DOHH2 (cell line): ENCODE measurements at regions not wholly inside any gene's neighbourhood (a gene's known extent, or its start where the extent isn't known, plus 50 kb on each side); places are given as distances from the start of the nearest gene placed in this dataset.

Source experiments
- H3F3A ChIP-seq: fragments of 200-600 bp; sonication (generic), shearing (Covaris generic); 2 replicates; pipeline ENCODE4 v1.6.0; 2016; ENCODE audit warnings: antibody characterized with exemption, mild to moderate bottlenecking; ENCODE audit not compliant: control insufficient read depth, insufficient read depth
- H3K27ac ChIP-seq: fragments of 200-600 bp; sonication (generic); 2 replicates; pipeline ENCODE4 v1.5.1; 2014; ENCODE audit warnings: low read depth, mild to moderate bottlenecking, low read length, moderate library complexity
- H3K27me3 ChIP-seq: fragments of 200-600 bp; sonication (generic); 2 replicates; pipeline ENCODE4 v1.6.1; 2014; ENCODE audit warnings: mild to moderate bottlenecking, low read length, mixed read lengths; ENCODE audit not compliant: control insufficient read depth
- H3K36me3 ChIP-seq: fragments of 200-600 bp; sonication (generic); 2 replicates; pipeline ENCODE4 v1.6.1; 2014; ENCODE audit warnings: mild to moderate bottlenecking, low read length, moderate library complexity, mixed read lengths; ENCODE audit not compliant: control insufficient read depth
- H3K4me1 ChIP-seq: fragments of 200-600 bp; sonication (generic); 2 replicates; pipeline ENCODE4 v1.6.1; 2014; ENCODE audit warnings: mild to moderate bottlenecking, low read length, mixed read lengths; ENCODE audit not compliant: control insufficient read depth
- H3K4me2 ChIP-seq: fragments of 200-600 bp; sonication (generic); 2 replicates; pipeline ENCODE4 v1.6.0; 2014; ENCODE audit warnings: mild to moderate bottlenecking, low read length, moderate library complexity
- H3K4me3 ChIP-seq: fragments of 200-600 bp; sonication (generic); 2 replicates; pipeline ENCODE4 v1.5.1; 2014; ENCODE audit warnings: mild to moderate bottlenecking, low read length, mixed read lengths
- H3K79me2 ChIP-seq: fragments of 200-600 bp; sonication (generic); 2 replicates; pipeline ENCODE4 v1.6.1; 2014; ENCODE audit warnings: mild to moderate bottlenecking, low read length, mixed read lengths; ENCODE audit not compliant: control insufficient read depth
- H3K9me2 ChIP-seq: fragments of 200-600 bp; sonication (generic); replicated peaks from 2 replicates; pipeline ENCODE4 v1.6.1; 2014; ENCODE audit warnings: mild to moderate bottlenecking, low read length, mixed read lengths; ENCODE audit not compliant: control insufficient read depth
- H3K9me3 ChIP-seq: fragments of 200-600 bp; sonication (generic); 2 replicates; pipeline ENCODE4 v1.6.1; 2014; ENCODE audit warnings: antibody characterized with exemption, low read length, mixed read lengths; ENCODE audit not compliant: control insufficient read depth, insufficient read depth
- H4K20me1 ChIP-seq: fragments of 200-600 bp; sonication (generic); 2 replicates; pipeline ENCODE4 v1.6.0; 2014; ENCODE audit warnings: low read depth, mild to moderate bottlenecking, antibody characterized with exemption, low read length, moderate library complexity; ENCODE audit not compliant: control insufficient read depth, insufficient read depth
- EZH2phosphoT487 ChIP-seq: fragments of 200-600 bp; sonication (generic); IDR thresholded peaks from 2 replicates; pipeline ENCODE4 v1.6.1; 2017; ENCODE audit warnings: borderline replicate concordance, mild to moderate bottlenecking, antibody characterized with exemption, low read length, moderate library complexity, mixed read lengths
- TF ChIP-seq, protein P1 (sequence below): fragments of 200-600 bp; sonication (generic); IDR thresholded peaks from one replicate; pipeline ENCODE4 v1.5.1; 2014; ENCODE audit warnings: antibody characterized with exemption, mild to moderate bottlenecking, low read depth, low read length; ENCODE audit not compliant: poor library complexity, severe bottlenecking

DNA sequence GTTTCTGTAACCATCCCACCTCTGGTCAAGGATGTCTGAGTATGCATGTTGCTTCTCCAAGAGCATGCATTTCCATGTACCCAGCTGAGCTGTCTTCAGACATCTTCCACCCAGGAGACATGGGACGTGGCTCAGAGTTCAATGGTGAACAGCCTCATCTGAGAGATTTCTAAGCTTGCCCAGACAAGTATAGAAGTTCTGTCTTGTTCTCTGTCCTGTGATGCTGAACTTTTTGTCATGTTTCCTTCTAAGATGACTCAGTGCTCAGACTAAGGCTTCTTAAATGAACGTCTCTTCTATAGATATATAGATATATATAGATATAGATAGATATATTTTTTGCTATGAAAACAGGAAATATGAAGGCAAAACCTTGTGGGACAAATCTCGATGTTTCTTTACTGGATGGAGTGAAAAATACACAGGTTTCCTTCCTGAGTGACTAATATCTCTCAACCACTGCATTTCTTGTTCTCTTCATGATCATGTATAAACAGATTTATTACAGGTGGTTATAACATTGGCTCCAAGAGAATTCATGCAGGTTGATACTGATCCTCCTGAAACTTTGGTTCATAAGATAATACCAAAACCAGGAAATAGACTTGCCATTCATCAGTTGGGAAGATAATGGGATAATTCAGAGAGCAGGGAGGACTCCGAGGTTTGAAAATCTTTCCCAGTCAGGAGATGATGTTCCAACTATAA, 168.2 kb downstream of the ZNF518B start:
- TF ChIP-seq, protein P1, sequence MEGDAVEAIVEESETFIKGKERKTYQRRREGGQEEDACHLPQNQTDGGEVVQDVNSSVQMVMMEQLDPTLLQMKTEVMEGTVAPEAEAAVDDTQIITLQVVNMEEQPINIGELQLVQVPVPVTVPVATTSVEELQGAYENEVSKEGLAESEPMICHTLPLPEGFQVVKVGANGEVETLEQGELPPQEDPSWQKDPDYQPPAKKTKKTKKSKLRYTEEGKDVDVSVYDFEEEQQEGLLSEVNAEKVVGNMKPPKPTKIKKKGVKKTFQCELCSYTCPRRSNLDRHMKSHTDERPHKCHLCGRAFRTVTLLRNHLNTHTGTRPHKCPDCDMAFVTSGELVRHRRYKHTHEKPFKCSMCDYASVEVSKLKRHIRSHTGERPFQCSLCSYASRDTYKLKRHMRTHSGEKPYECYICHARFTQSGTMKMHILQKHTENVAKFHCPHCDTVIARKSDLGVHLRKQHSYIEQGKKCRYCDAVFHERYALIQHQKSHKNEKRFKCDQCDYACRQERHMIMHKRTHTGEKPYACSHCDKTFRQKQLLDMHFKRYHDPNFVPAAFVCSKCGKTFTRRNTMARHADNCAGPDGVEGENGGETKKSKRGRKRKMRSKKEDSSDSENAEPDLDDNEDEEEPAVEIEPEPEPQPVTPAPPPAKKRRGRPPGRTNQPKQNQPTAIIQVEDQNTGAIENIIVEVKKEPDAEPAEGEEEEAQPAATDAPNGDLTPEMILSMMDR: no peak
- TF ChIP-seq EZH2phosphoT487: no peak
- Histone ChIP-seq H3F3A (no peaks in the 10 kb centered on the region), H3K4me2 (no peak overlapping the region), H3K27me3 (no peaks in the 10 kb centered on the region), H3K36me3 (no peaks in the 10 kb centered on the region), H3K79me2 (no peaks in the 10 kb centered on the region), H3K4me3 (no peak overlapping the region), H3K27ac (no peak overlapping the region), H3K9me3 (no peaks in the 10 kb centered on the region), H4K20me1 (no peaks in the 10 kb centered on the region), H3K4me1 (no peaks in the 10 kb centered on the region), H3K9me2 (no peaks in the 10 kb centered on the region)

DNA sequence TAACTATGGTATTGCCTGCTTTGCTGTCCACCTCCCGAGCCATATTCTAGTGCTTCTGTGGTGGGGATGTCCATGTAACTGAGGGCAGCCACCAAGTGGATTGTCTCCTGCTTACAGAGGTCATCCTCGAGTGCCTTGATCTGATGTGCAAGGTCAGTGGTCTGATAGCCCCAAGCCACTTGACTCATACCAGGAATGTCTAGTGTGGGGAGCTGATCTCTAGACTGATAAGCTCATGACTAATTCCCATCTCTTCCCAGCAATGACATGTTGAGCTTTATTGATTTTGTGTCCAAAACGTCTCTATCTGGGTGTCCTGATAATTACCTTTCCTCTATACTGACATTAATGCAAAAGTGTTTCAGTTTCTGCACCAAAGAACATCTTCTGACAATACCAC, 168.4 kb upstream of the WDR1 start:
- H3K4me3 ChIP-seq: no peak overlapping the region
- no peaks in the 10 kb centered on the region for H4K20me1 ChIP-seq
- no peak overlapping the region for H3K27ac ChIP-seq
- no peak overlapping the region for H3K4me2 ChIP-seq
- no peaks in the 10 kb centered on the region for H3K4me1 ChIP-seq
- TF ChIP-seq EZH2phosphoT487: no peak
- TF ChIP-seq, protein P1: no peak
- H3K27me3 ChIP-seq: no peaks in the 10 kb centered on the region
- no peaks in the 10 kb centered on the region for H3K9me3 ChIP-seq
- no peaks in the 10 kb centered on the region for H3F3A ChIP-seq
- H3K36me3 ChIP-seq: no peaks in the 10 kb centered on the region
- H3K79me2 ChIP-seq: no peaks in the 10 kb centered on the region
- no peaks in the 10 kb centered on the region for H3K9me2 ChIP-seq

DNA sequence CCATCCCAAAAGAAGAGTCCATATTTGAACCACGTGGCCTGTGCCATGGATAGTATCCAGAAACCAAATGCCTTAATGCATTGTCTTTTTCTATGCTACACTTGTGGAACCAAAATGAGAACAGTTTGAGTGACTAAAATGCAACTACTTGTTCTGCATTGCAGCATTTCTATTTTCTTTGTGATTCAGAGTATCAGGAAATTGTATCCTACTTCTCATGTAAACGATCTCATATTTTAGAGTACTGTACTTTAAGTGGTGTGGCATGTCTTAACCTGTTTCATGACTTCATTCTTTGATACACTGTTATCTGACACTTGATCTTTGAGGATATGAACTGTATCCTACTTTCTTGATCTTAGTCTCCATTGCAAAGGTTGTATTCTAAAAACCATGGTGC, 167.2 kb upstream of the WDR1 start:
- Histone ChIP-seq H3K27me3 (no peaks in the 10 kb centered on the region), H3F3A (no peaks in the 10 kb centered on the region), H3K4me1 (no peaks in the 10 kb centered on the region), H3K79me2 (no peaks in the 10 kb centered on the region), H3K36me3 (no peaks in the 10 kb centered on the region), H3K9me2 (no peaks in the 10 kb centered on the region), H3K4me2 (no peak overlapping the region), H3K4me3 (no peak overlapping the region), H3K27ac (no peak overlapping the region), H3K9me3 (no peaks in the 10 kb centered on the region), H4K20me1 (no peaks in the 10 kb centered on the region)
- no peak for TF ChIP-seq EZH2phosphoT487
- TF ChIP-seq, protein P1: no peak
